Endothelial cell (in vitro differentiated cells): ENCODE measurements at regions not wholly inside any gene's neighbourhood (a gene's known extent, or its start where the extent isn't known, plus 50 kb on each side); places are given as distances from the start of the nearest gene placed in this dataset.

ENCODE experiments used
- DNase-seq: peaks from one replicate; pipeline ENCODE4 v3.0.0; 2021; ENCODE audit warnings: low spot score
- H3K27ac Mint-ChIP-seq: one replicate; pipeline ENCODE4 v1.8.0; 2021; ENCODE audit warnings: mixed read lengths, inconsistent platforms; ENCODE audit not compliant: unreplicated experiment
- H3K27me3 Mint-ChIP-seq: one replicate; pipeline ENCODE4 v1.8.0; 2021; ENCODE audit warnings: mild to moderate bottlenecking, moderate library complexity, mixed read lengths, inconsistent platforms; ENCODE audit not compliant: unreplicated experiment
- H3K36me3 Mint-ChIP-seq: one replicate; pipeline ENCODE4 v1.8.0; 2021; ENCODE audit warnings: mild to moderate bottlenecking, low read depth, mixed read lengths, inconsistent platforms; ENCODE audit not compliant: unreplicated experiment
- H3K4me1 Mint-ChIP-seq: one replicate; pipeline ENCODE4 v1.8.0; 2021; ENCODE audit warnings: mild to moderate bottlenecking, mixed read lengths, inconsistent platforms; ENCODE audit not compliant: unreplicated experiment
- H3K4me3 Mint-ChIP-seq: one replicate; pipeline ENCODE4 v1.8.0; 2021; ENCODE audit warnings: mild to moderate bottlenecking, mixed read lengths, inconsistent platforms; ENCODE audit not compliant: unreplicated experiment
- H3K9me3 Mint-ChIP-seq: one replicate; pipeline ENCODE4 v1.8.0; 2021; ENCODE audit warnings: mixed read lengths, inconsistent platforms; ENCODE audit not compliant: unreplicated experiment
- CTCF ChIP-seq: fragments of 200-600 bp; sonication (generic); IDR thresholded peaks from one replicate; pipeline ENCODE4 v1.5.0; 2021; ENCODE audit warnings: antibody characterized with exemption; ENCODE audit not compliant: unreplicated experiment

GRCh38 chr7:13044309-13044708 lies 356.9 kb downstream of the ARL4A start:
- H3K4me1 Mint-ChIP-seq, result no peaks in the 10 kb centered on the region
- H3K36me3 Mint-ChIP-seq, result no peaks in the 10 kb centered on the region
- peaks cover under 1% of the 10 kb centered on the region for H3K27me3 Mint-ChIP-seq
- no peak overlapping the region for H3K27ac Mint-ChIP-seq
- H3K9me3 Mint-ChIP-seq, result no peaks in the 10 kb centered on the region
- DNase-seq, result no peak
- H3K4me3 Mint-ChIP-seq, result no peak overlapping the region
- no peak for TF ChIP-seq CTCF

- no peak for TF ChIP-seq CTCF
- no peaks in the 10 kb centered on the region for H3K27me3 Mint-ChIP-seq
- no peaks in the 10 kb centered on the region for H3K4me1 Mint-ChIP-seq
- no peak overlapping the region for H3K27ac Mint-ChIP-seq
- H3K9me3 Mint-ChIP-seq, result no peaks in the 10 kb centered on the region
- no peak overlapping the region for H3K4me3 Mint-ChIP-seq
- H3K36me3 Mint-ChIP-seq, result no peaks in the 10 kb centered on the region
- no peak for DNase-seq
Measured at GRCh38 chr7:13047061-13047460, 359.6 kb downstream of the ARL4A start.

GRCh38 chr7:13049946-13050345 lies 362.5 kb downstream of the ARL4A start:
- no peak for TF ChIP-seq CTCF
- Mint-ChIP-seq H3K36me3 (no peaks in the 10 kb centered on the region), H3K9me3 (no peaks in the 10 kb centered on the region), H3K27ac (no peak overlapping the region), H3K4me3 (no peak overlapping the region), H3K27me3 (no peaks in the 10 kb centered on the region), H3K4me1 (no peaks in the 10 kb centered on the region)
- DNase-seq, result no peak

- Mint-ChIP-seq H3K9me3 (no peaks in the 10 kb centered on the region), H3K27me3 (no peaks in the 10 kb centered on the region), H3K4me3 (no peak overlapping the region), H3K4me1 (peaks cover 6% of the 10 kb centered on the region), H3K27ac (no peak overlapping the region), H3K36me3 (no peaks in the 10 kb centered on the region)
- TF ChIP-seq CTCF, result no peak
- no peak for DNase-seq
Measured at GRCh38 chr7:13050703-13051102, 363.3 kb downstream of the ARL4A start.

- no peak for DNase-seq
- TF ChIP-seq CTCF, result no peak
- Mint-ChIP-seq H3K9me3 (no peaks in the 10 kb centered on the region), H3K4me1 (peaks cover 18% of the 10 kb centered on the region), H3K36me3 (no peaks in the 10 kb centered on the region), H3K27ac (peak overlapping the region; percentile 49), H3K4me3 (no peak overlapping the region), H3K27me3 (no peaks in the 10 kb centered on the region)
Measured at GRCh38 chr7:13055732-13056368, 368.4 kb downstream of the ARL4A start.
